PC-3 (cell line): ENCODE measurements at regions not wholly inside any gene's neighbourhood (a gene's known extent, or its start where the extent isn't known, plus 50 kb on each side); places are given as distances from the start of the nearest gene placed in this dataset.

Experiments used
- ATAC-seq: fragments of 200-7000 bp; cut with Tn5 transposase; 2 replicates; pipeline ENCODE4 v1.9.1; 2020; ENCODE audit warnings: mild to moderate bottlenecking, moderate library complexity
- BruUV-seq: library from RNA; stranded (reverse); fragments of 400-500 nt; replicated peaks from 2 replicates; lab custom pipeline; 2021; lab: Mats Ljungman, UMichigan
- CTCF ChIA-PET: fragments of 300-600 bp; sonication (Branson Sonifier 250); formaldehyde crosslinking; loops from one replicate; lab custom pipeline; 2022; ENCODE audit warnings: antibody characterized with exemption; lab: Charles Lee
- POLR2A ChIA-PET: fragments of 300-600 bp; sonication (Branson Sonifier 250); formaldehyde crosslinking; loops from one replicate; lab custom pipeline; 2022; ENCODE audit warnings: antibody characterized with exemption; ENCODE audit not compliant: unreplicated experiment; lab: Charles Lee
- DNase-seq: peaks from one replicate; pipeline ENCODE4 v3.0.0-alpha.2; 2015
- H2AFZ ChIP-seq: fragments of 300-600 bp; sonication (generic); 2 replicates; pipeline ENCODE4 v1.6.0; 2016; ENCODE audit warnings: antibody characterized with exemption, low read length
- H3F3A ChIP-seq: fragments of 300-600 bp; sonication (generic); one replicate; pipeline ENCODE4 v1.6.0; 2017; ENCODE audit warnings: antibody characterized with exemption, low read length, control low read depth, mild to moderate bottlenecking; ENCODE audit not compliant: unreplicated experiment
- H3K27ac ChIP-seq: fragments of 300-600 bp; sonication (generic); 2 replicates; pipeline ENCODE4 v1.5.1; 2016; ENCODE audit warnings: mild to moderate bottlenecking, low read length
- H3K27me3 ChIP-seq: fragments of 300-600 bp; sonication (generic); 2 replicates; pipeline ENCODE4 v1.6.1; 2016; ENCODE audit warnings: low read length, mixed read lengths
- H3K36me3 ChIP-seq: fragments of 300-600 bp; sonication (generic); 2 replicates; pipeline ENCODE4 v1.6.1; 2016; ENCODE audit warnings: low read depth, mixed run types, low read length, mixed read lengths
- H3K4me1 ChIP-seq: fragments of 300-600 bp; sonication (generic); 2 replicates; pipeline ENCODE4 v1.5.1; 2016; ENCODE audit warnings: low read length; ENCODE audit not compliant: insufficient read depth
- H3K4me2 ChIP-seq: fragments of 300-600 bp; sonication (generic); 2 replicates; pipeline ENCODE4 v1.6.0; 2016; ENCODE audit warnings: low read length
- H3K4me3 ChIP-seq: fragments of 300-600 bp; sonication (generic); 2 replicates; pipeline ENCODE4 v1.5.1; 2016; ENCODE audit warnings: mild to moderate bottlenecking, low read length, mixed read lengths
- H3K79me2 ChIP-seq: fragments of 300-600 bp; sonication (generic); 2 replicates; pipeline ENCODE4 v1.6.1; 2017; ENCODE audit warnings: low read length, mixed read lengths
- H3K9ac ChIP-seq: fragments of 300-600 bp; sonication (generic); 2 replicates; pipeline ENCODE4 v1.6.0; 2016; ENCODE audit warnings: mild to moderate bottlenecking, low read length
- H3K9me2 ChIP-seq: fragments of 300-600 bp; sonication (generic); replicated peaks from 2 replicates; pipeline ENCODE4 v1.6.1; 2016; ENCODE audit warnings: mixed run types, low read length, mixed read lengths
- H3K9me3 ChIP-seq: fragments of 300-600 bp; sonication (generic); 2 replicates; pipeline ENCODE4 v1.6.1; 2016; ENCODE audit warnings: low read length, mixed read lengths
- H4K20me1 ChIP-seq: fragments of 300-600 bp; sonication (generic); 2 replicates; pipeline ENCODE4 v1.6.1; 2016; ENCODE audit warnings: low read length, mixed read lengths
- EZH2 ChIP-seq: fragments of 300-600 bp; sonication (generic); IDR thresholded peaks from one replicate; pipeline ENCODE4 v1.6.1; 2017; ENCODE audit warnings: antibody characterized with exemption, mild to moderate bottlenecking, low read length; ENCODE audit not compliant: unreplicated experiment
- EZH2phosphoT487 ChIP-seq: fragments of 300-600 bp; sonication (generic); IDR thresholded peaks from 2 replicates; pipeline ENCODE4 v1.6.1; 2018; ENCODE audit warnings: mild to moderate bottlenecking, antibody characterized with exemption, low read length, borderline replicate concordance
- intact Hi-C: fragments of 100-400 bp; cut with micrococcal nuclease; formaldehyde crosslinking; loops from 2 replicates; pipeline ENCODE4 v1.9.0; 2023
- TF ChIP-seq, protein P1 (sequence below): fragments of 300-600 bp; sonication (generic); conservative IDR thresholded peaks from 2 replicates; pipeline ENCODE4 v1.5.1; 2017; ENCODE audit warnings: antibody characterized with exemption, low read depth, mild to moderate bottlenecking, low read length

DNA sequence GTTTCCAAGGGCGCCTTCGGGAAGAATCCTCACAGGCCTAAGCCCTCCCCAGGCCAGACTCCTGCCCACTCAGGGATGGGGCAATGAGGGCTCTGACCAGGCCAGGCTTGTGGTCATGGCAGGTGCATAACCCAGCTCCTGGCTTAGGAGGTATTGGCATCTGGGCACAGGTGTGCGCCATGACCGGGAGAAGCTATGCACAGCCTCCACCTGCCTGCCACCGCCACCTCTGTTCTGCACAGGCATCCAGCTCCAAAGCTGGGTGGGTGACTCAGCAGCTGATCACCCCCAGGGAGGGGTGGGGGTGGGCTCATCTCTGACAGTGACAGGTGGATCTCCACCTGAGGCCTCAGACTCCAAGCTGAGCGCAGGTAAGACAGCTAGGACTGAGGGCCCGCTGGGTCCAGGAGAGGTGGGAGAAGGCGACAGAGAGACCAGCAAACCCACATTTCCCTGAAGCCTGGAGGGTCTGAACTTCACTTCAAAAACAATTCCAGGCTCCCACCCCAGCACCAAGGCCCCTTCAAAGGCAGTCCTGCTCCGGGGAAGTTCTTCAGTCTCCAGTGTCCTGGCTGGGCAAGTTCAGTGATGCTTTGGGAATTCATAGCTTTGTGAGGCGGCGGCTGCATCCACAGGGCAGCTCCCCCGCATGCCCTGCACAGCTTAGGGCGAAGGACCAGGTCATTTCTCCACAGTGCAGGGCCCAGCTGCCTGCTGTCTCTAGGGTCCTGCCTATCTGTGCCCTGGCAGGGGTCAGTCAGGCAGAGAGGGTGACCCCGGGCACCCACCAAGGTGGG is 121.6 kb upstream of the SMURF2 start:
- TF ChIP-seq, protein P1, sequence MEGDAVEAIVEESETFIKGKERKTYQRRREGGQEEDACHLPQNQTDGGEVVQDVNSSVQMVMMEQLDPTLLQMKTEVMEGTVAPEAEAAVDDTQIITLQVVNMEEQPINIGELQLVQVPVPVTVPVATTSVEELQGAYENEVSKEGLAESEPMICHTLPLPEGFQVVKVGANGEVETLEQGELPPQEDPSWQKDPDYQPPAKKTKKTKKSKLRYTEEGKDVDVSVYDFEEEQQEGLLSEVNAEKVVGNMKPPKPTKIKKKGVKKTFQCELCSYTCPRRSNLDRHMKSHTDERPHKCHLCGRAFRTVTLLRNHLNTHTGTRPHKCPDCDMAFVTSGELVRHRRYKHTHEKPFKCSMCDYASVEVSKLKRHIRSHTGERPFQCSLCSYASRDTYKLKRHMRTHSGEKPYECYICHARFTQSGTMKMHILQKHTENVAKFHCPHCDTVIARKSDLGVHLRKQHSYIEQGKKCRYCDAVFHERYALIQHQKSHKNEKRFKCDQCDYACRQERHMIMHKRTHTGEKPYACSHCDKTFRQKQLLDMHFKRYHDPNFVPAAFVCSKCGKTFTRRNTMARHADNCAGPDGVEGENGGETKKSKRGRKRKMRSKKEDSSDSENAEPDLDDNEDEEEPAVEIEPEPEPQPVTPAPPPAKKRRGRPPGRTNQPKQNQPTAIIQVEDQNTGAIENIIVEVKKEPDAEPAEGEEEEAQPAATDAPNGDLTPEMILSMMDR, result no peak
- TF ChIP-seq EZH2 (no peak), EZH2phosphoT487 (no peak)
- no peak for DNase-seq
- Histone ChIP-seq H3F3A (no peaks in the 10 kb centered on the region), H3K9me2 (no peaks in the 10 kb centered on the region), H3K4me3 (no peak overlapping the region), H3K36me3 (no peaks in the 10 kb centered on the region), H3K79me2 (no peaks in the 10 kb centered on the region), H4K20me1 (no peaks in the 10 kb centered on the region), H3K9ac (no peak overlapping the region), H3K4me1 (no peaks in the 10 kb centered on the region), H3K27me3 (no peaks in the 10 kb centered on the region), H3K27ac (no peak overlapping the region), H2AFZ (no peak overlapping the region), H3K4me2 (no peak overlapping the region), H3K9me3 (no peaks in the 10 kb centered on the region)
- ChIA-PET POLR2A (no interaction called here), CTCF (no interaction called here)
- no peak for ATAC-seq
- intact Hi-C loops, result no loop called here
- BruUV-seq, result no TSS peak

DNA sequence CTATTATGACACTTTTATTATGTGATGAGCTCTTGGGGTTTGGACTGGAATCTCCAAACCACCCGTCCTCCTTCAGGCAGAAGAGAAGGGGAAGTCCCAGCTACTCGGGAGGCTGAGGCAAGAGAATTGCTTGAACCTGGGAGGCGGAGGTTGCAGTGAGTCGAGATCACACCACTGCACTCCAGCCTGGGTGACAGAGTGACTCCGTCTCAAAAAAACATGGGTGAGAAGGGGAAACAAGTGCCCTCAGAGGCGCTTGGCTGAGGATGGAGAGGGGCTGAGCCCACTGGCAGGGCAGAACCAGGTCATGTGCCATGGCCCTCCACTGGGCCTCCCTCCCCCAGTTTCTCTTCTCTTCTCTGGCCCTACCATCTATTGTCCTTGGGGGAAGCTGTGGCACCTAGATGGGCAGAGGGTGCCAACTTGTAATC is 120.9 kb upstream of the SMURF2 start:
- ATAC-seq (no peak), DNase-seq (no peak)
- intact Hi-C loops, result no loop called here
- Histone ChIP-seq H3K79me2 (no peaks in the 10 kb centered on the region), H3K9me2 (no peaks in the 10 kb centered on the region), H2AFZ (no peak overlapping the region), H3K9me3 (no peaks in the 10 kb centered on the region), H3K27me3 (no peaks in the 10 kb centered on the region), H3F3A (no peaks in the 10 kb centered on the region), H3K27ac (no peak overlapping the region), H4K20me1 (no peaks in the 10 kb centered on the region), H3K36me3 (no peaks in the 10 kb centered on the region), H3K4me3 (no peak overlapping the region), H3K4me2 (no peak overlapping the region), H3K9ac (no peak overlapping the region), H3K4me1 (no peaks in the 10 kb centered on the region)
- ChIA-PET CTCF (no interaction called here), POLR2A (no interaction called here)
- TF ChIP-seq EZH2phosphoT487 (no peak), EZH2 (no peak)
- TF ChIP-seq, protein P1, result no peak
- BruUV-seq, result no TSS peak

DNA sequence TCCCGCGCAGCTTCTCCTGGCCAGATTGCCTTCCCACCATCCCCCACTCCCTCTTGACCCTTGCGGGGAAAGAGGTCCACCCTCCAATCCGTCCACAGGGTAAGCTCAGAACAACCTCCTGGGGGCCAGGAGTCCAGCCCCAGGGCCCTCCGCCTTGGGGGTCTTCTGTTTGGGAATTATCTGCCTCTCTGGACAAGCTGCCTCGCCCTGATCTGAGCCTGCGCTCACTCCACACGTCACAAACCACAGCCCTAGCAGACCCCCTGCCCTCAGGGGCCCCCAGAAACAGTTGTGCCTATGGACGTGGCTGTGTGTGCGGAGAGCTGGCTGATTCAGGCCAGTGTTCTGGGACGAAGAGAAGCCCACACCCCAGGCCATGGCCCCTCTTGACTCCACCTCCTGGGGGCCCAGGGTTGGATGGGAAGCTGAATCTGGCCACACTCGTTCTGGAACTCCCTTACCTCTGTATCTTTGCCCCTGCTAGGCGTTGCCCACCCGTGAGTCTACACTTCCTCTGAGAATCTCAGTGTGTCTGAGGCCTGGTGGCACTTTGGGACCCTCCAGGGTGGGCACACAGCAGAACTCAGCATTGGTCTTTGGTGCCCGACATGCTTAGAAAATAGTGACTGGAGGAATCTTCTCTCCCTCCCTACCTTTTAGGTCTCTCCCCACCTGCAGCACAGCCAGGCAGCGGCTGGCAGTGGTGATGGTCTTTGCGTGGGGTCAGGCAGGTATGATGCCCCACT is 119.9 kb upstream of the SMURF2 start:
- no peaks in the 10 kb centered on the region for H3K36me3 ChIP-seq
- POLR2A ChIA-PET, result no interaction called here
- H3K4me2 ChIP-seq, result no peak overlapping the region
- no peak overlapping the region for H2AFZ ChIP-seq
- no peaks in the 10 kb centered on the region for H3K27me3 ChIP-seq
- no peaks in the 10 kb centered on the region for H3K9me3 ChIP-seq
- CTCF ChIA-PET, result no interaction called here
- no peak for ATAC-seq
- no peaks in the 10 kb centered on the region for H3F3A ChIP-seq
- no peak for DNase-seq
- peaks cover 7% of the 10 kb centered on the region; the same call in 1 of the 2 replicates for H3K4me1 ChIP-seq
- H3K79me2 ChIP-seq, result no peaks in the 10 kb centered on the region
- no peaks in the 10 kb centered on the region for H4K20me1 ChIP-seq
- no peak overlapping the region for H3K27ac ChIP-seq
- no peak overlapping the region for H3K4me3 ChIP-seq
- no peak overlapping the region for H3K9ac ChIP-seq
- no TSS peak for BruUV-seq
- TF ChIP-seq EZH2phosphoT487 (no peak), EZH2 (no peak)
- TF ChIP-seq, protein P1, result no peak
- intact Hi-C loops, result no loop called here
- no peaks in the 10 kb centered on the region for H3K9me2 ChIP-seq
